GM19240 (cell line): ENCODE measurements at regions not wholly inside any gene's neighbourhood (a gene's known extent, or its start where the extent isn't known, plus 50 kb on each side); places are given as distances from the start of the nearest gene placed in this dataset.

Experiments used
- DNase-seq: peaks from one replicate; pipeline ENCODE4 v3.0.0; 2011; ENCODE audit warnings: low spot score; ENCODE audit not compliant: insufficient read length

GRCh38 chr14:40139657-40140056 lies 707.4 kb upstream of the FBXO33 start:
- DNase-seq, result no peak

GRCh38 chr14:40133463-40133862 lies 701.2 kb upstream of the FBXO33 start:
- DNase-seq, result no peak

- no peak for DNase-seq
Measured at GRCh38 chr14:40129159-40129558, 696.9 kb upstream of the FBXO33 start.

GRCh38 chr14:40123816-40124215 lies 691.6 kb upstream of the FBXO33 start:
- DNase-seq, result no peak

GRCh38 chr14:40122968-40123648 lies 690.9 kb upstream of the FBXO33 start:
- DNase-seq, result no peak

DNA sequence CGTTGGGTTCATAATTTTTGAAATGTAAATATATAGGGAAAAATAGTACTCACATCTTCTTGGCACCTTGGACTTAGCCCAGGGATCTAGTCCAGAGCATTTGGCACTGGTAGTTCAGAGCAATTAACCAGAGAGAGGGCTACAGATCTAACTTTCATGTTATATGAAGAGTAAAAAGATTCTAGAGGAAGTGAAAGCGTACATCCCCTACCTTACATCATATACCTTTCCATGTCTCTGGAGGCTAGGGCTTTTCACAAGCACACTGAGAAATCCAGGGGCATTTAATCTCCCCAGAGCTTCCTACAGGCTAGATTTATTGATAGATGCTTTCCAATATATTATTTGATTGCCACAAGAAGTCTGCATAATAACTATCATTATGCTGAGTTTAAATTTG lies 687.5 kb upstream of the FBXO33 start:
- DNase-seq, result no peak

DNA sequence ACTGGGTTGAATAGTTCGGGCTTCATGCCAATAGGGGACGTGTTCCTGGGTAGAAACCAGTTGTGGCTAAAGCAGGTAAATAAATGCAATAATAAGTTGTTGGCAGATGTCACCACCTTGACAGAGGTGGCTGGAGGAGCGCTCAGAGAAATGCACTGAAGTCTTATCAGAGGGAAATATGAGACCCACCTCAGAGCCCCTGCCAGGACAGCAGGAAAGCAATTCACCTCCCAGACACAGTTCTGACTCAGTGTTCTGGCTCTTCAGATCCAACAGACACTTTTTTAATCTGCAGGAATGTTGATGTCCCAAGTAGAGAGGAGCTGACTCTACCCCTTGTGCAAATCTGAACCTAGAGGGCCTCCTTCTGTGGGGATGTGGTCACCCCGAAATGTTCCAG lies 687.1 kb upstream of the FBXO33 start:
- no peak for DNase-seq

DNA sequence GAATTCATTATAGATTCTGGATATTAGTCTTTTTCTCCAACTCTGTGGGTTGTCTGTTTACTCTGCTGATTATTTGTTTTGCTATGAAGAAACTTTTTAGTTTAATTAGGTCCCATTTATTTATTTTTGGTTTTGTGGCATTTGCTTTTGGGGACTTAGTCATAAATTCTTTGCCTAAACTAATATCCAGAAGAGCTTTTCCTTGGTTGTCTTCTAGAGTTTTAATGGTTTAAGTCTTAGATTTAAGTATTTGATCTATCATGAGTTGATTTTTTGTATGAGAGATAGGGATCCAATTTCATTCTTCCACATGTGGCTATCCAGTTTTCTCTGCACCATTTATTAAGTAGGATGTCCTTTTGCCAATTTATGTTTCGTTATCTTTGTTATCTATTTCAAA lies 683.4 kb upstream of the FBXO33 start:
- DNase-seq, result no peak

DNA sequence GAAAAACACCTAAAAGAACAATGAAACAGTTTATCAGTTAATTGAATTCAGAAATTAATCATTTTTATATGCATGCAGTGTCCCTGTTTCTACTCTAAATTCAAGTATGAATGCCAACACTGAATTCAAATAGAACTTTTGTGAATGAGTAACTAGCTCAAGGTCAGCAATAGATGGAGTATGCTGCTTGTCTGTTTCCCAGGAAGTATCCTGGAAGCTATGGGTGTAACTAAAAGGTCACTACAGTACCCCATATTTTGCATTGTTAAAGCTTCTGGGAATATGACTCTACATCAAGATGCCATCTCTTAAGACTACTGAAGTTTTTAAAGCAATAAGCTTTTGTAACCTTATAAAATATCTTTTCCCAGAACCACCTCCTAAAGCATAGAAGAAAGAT lies 681.4 kb upstream of the FBXO33 start:
- no peak for DNase-seq

- DNase-seq, result no peak
Measured at GRCh38 chr14:40100544-40101196, 668.4 kb upstream of the FBXO33 start.

- no peak for DNase-seq
Measured at GRCh38 chr14:40099316-40099715, 667.1 kb upstream of the FBXO33 start.

- DNase-seq, result no peak
Measured at GRCh38 chr14:40098468-40098867, 666.2 kb upstream of the FBXO33 start.

- no peak for DNase-seq
Measured at GRCh38 chr14:40096968-40097367, 664.7 kb upstream of the FBXO33 start.

GRCh38 chr14:40093800-40094199 lies 661.6 kb upstream of the FBXO33 start:
- DNase-seq, result no peak

- DNase-seq, result no peak
Measured at GRCh38 chr14:40074169-40074568, 641.9 kb upstream of the FBXO33 start.

- no peak for DNase-seq
Measured at GRCh38 chr14:40072175-40072574, 639.9 kb upstream of the FBXO33 start.

- DNase-seq, result no peak
Measured at GRCh38 chr14:40058901-40059897, 627.0 kb upstream of the FBXO33 start.

DNA sequence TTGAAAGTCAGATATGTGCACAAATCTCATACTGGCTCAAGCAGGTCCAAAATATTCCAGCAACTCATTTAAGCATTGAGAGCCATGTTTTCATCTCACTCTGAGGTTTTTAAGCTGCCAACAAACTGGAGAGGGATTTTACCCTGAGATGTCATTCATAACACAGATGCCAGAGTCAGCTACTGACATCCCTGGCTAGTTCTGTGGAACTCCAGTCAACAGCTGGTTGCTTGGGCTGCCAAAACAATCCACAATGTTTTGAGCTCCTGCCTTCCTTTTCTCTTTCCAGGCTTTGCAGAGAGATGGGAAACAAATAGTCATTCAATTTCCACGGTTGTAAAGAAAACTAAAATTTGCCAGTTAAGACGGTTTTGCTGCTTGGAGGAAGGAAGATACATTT lies 621.2 kb upstream of the FBXO33 start:
- no peak for DNase-seq

DNA sequence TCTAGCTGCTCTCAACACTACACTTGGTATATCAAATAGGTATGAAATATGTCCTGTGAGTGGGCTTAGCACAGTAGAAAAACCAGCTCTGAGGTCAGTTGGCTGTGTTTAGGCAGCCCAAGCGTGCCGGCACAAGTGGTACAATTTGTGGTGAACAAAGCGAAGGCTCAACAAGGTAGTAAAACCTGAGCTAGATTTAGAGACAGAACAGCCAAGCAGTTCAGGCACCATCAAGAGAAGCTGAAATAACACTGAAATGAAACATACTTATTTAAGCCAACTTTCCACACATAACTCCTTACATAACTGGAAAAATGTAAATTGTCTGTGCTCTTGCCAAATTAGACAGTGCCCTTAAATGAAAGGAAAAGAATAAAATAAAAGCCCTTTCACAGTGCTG lies 596.8 kb upstream of the FBXO33 start:
- no peak for DNase-seq

DNA sequence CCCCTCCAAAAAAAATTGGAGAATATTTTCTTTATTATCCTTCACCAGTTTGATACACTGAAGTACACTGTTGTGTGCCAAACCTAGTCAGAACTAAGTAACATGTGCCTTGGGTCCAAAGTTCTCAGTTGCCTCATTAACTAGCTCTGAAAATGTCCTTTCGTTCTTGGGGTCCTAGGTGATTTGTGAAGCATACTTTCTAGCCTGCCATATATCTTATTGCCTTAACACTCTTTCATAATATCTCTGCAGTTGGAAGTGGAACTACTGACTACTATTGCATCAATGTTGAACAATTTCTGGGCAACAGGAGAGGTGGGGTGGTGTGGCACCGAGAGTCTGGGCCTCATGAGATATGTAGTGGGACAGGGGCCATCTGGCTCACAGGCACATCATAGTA lies 592.9 kb upstream of the FBXO33 start:
- no peak for DNase-seq

DNA sequence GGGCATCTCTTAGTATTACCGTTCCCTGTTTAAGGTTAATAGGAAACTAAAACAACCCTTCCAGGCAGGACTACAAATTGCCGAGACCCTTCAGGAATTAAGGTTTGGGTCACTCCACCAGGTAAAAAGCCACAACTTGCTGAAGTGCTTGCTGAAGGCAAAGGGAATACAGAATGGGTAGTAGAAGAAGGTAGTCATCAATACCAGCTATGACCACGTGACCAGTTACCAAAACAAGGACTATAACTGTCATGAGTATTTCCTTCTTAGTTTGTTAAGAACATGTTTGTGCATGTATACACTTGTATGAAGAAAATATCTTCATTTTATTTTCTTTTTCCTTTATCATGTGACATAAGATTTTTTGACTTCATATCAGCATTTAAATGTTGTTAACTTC lies 578.7 kb upstream of the FBXO33 start:
- DNase-seq, result no peak

- no peak for DNase-seq
Measured at GRCh38 chr14:40009771-40010170, 577.5 kb upstream of the FBXO33 start.
